ENCODE measurements at regions not wholly inside any gene's neighbourhood (a gene's known extent, or its start where the extent isn't known, plus 50 kb on each side); places are given as distances from the start of the nearest gene placed in this dataset.

DNA sequence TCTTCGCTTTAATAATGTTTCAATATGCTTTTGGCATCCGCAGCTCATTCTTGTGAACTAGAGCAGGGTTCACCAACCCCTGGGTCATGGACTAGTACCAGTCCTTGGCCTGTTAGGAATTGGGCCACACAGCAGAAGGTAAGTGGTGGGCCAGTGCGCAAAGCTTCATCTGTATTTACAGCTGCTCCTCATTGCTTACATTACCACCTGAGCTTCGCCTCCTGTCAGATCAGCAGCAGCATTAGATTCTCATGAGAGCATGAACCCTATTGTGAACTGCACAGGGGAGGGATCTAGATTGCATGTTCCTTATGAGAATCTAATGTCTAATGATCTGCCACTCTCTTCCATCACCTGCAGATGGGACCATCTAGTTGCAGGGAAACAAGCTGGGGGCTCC lies 75.5 kb upstream of the GGTLC1 start:
- Histone ChIP-seq H3K9ac (ENCODE audit: insufficient read depth, low read length) (no peak overlapping the region), H3K36me3 (ENCODE audit: control insufficient read depth, insufficient read depth, low read length) (no peaks in the 10 kb centered on the region)

DNA sequence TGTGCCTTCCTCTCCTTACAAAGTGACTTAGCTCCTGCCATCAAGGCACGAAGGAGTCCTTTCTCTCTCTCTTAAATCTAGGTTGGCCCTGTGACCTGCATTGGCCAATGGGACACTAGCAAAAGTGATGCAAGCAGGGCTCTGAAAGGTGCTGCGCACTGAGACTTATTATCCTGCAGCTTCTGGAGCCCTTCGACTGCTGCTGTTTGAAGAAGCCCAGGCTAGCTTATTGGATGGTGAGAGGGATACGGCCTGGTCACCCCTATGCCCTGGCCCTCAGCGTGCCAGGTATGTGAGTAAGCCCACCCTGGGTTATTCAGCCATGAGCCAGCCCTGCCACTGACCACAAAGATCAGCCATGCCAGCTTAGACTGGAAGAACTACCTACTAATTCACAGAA lies 74.5 kb upstream of the GGTLC1 start:
- no peak for TF ChIP-seq EZH2 (IDR thresholded peaks at IDR 0.05; ENCODE audit: low read length, missing control alignments)
- TF ChIP-seq, protein P1, sequence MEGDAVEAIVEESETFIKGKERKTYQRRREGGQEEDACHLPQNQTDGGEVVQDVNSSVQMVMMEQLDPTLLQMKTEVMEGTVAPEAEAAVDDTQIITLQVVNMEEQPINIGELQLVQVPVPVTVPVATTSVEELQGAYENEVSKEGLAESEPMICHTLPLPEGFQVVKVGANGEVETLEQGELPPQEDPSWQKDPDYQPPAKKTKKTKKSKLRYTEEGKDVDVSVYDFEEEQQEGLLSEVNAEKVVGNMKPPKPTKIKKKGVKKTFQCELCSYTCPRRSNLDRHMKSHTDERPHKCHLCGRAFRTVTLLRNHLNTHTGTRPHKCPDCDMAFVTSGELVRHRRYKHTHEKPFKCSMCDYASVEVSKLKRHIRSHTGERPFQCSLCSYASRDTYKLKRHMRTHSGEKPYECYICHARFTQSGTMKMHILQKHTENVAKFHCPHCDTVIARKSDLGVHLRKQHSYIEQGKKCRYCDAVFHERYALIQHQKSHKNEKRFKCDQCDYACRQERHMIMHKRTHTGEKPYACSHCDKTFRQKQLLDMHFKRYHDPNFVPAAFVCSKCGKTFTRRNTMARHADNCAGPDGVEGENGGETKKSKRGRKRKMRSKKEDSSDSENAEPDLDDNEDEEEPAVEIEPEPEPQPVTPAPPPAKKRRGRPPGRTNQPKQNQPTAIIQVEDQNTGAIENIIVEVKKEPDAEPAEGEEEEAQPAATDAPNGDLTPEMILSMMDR (conservative IDR thresholded peaks at IDR 0.05 in 1 of 2, IDR thresholded peaks at IDR 0.05 in 1 of 2; ENCODE audit: low read depth in 1 of 2, low read length in 2 of 2): no peak
- Histone ChIP-seq H3K4me3 (replicated peaks in 1 of 4; ENCODE audit: control extremely low read depth in 1 of 4, insufficient read depth in 1 of 4, low read depth in 3 of 4, low read length in 4 of 4) (no peak overlapping the region), H3K36me3 (ENCODE audit: control insufficient read depth, insufficient read depth, low read length) (no peaks in the 10 kb centered on the region)

More for the DNA sequence above, 75.5 kb upstream of the GGTLC1 start:
- H4K20me1 ChIP-seq (ENCODE audit: control insufficient read depth, extremely low read depth, insufficient read depth, low read length): no peaks in the 10 kb centered on the region
- H3K9me3 ChIP-seq (ENCODE audit: control insufficient read depth, insufficient read depth, low read depth, low read length): no peaks in the 10 kb centered on the region
- TF ChIP-seq, protein P1 (conservative IDR thresholded peaks at IDR 0.05 in 1 of 2, IDR thresholded peaks at IDR 0.05 in 1 of 2; ENCODE audit: low read depth in 1 of 2, low read length in 2 of 2): no peak
- no peak for TF ChIP-seq EZH2 (IDR thresholded peaks at IDR 0.05; ENCODE audit: low read length, missing control alignments)
- H3K4me1 ChIP-seq (ENCODE audit: control insufficient read depth, extremely low read depth, insufficient read depth, low read length): no peaks in the 10 kb centered on the region
- H3K27ac ChIP-seq (ENCODE audit: insufficient read depth, low read length): no peak overlapping the region
- no peak overlapping the region for H3K4me3 ChIP-seq (replicated peaks in 1 of 4; ENCODE audit: control extremely low read depth in 1 of 4, insufficient read depth in 1 of 4, low read depth in 3 of 4, low read length in 4 of 4)
- DNase-seq (ENCODE audit: low read depth in 2 of 2): no peak
- no peaks in the 10 kb centered on the region for H3K27me3 ChIP-seq (ENCODE audit: control insufficient read depth, insufficient read depth, low read length)
- H3K4me2 ChIP-seq (ENCODE audit: extremely low read depth, insufficient read depth, low read length): no peak overlapping the region
- no peaks in the 10 kb centered on the region for H3K79me2 ChIP-seq (ENCODE audit: control insufficient read depth, insufficient read depth, low read length)
- H2AFZ ChIP-seq (ENCODE audit: low read length): no peak overlapping the region

DNA sequence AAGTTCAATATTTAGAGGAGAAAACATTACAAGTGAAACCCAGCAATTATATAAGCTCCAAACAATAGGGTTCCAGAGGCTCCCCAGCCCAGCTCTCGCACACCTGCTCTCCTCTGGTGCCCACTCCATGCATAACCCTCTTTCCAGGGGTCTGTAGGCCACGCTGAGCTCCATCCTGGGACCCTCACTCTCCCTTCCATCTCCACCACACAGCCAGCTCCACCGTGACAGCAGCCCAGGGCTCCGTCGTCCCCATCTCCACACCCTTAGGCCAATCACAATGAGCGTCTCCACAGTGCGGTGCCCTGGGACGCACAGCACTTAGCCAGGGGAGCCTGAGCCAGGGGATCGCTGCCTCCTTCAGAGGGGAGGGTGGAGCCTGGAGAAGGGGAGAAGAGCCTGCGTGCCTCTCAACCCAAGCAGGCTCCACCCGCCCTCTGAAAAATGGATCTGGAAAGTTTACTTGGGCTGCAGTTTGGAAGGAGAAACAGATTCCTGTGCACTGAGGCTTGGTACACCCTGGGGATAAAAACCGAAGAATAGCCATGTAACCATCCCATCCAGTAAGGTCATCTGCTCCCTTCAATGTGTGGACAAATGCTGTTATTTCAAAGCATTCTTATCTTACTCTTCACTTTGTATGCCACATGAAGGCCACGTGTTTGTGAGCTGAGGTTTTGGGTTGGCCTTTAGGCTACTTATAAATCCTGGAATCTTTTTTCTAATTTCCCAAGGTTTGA lies 72.4 kb upstream of the GGTLC1 start:
- H2AFZ ChIP-seq (ENCODE audit: low read length): no peak overlapping the region

More for the DNA sequence above, 74.5 kb upstream of the GGTLC1 start:
- Histone ChIP-seq H3K9me3 (ENCODE audit: control insufficient read depth, insufficient read depth, low read depth, low read length) (no peaks in the 10 kb centered on the region), H3K9ac (ENCODE audit: insufficient read depth, low read length) (no peak overlapping the region), H3K4me2 (ENCODE audit: extremely low read depth, insufficient read depth, low read length) (no peak overlapping the region), H4K20me1 (ENCODE audit: control insufficient read depth, extremely low read depth, insufficient read depth, low read length) (no peaks in the 10 kb centered on the region), H3K79me2 (ENCODE audit: control insufficient read depth, insufficient read depth, low read length) (no peaks in the 10 kb centered on the region), H3K27ac (ENCODE audit: insufficient read depth, low read length) (no peak overlapping the region), H3K4me1 (ENCODE audit: control insufficient read depth, extremely low read depth, insufficient read depth, low read length) (no peaks in the 10 kb centered on the region), H2AFZ (ENCODE audit: low read length) (no peak overlapping the region), H3K27me3 (ENCODE audit: control insufficient read depth, insufficient read depth, low read length) (no peaks in the 10 kb centered on the region)
- DNase-seq (ENCODE audit: low read depth in 2 of 2): no peak

More for the DNA sequence above, 72.4 kb upstream of the GGTLC1 start:
- Histone ChIP-seq H3K79me2 (ENCODE audit: control insufficient read depth, insufficient read depth, low read length) (no peaks in the 10 kb centered on the region), H3K9ac (ENCODE audit: insufficient read depth, low read length) (no peak overlapping the region), H3K4me2 (ENCODE audit: extremely low read depth, insufficient read depth, low read length) (no peak overlapping the region), H3K4me3 (replicated peaks in 1 of 4; ENCODE audit: control extremely low read depth in 1 of 4, insufficient read depth in 1 of 4, low read depth in 3 of 4, low read length in 4 of 4) (no peak overlapping the region), H3K27ac (ENCODE audit: insufficient read depth, low read length) (no peak overlapping the region), H4K20me1 (ENCODE audit: control insufficient read depth, extremely low read depth, insufficient read depth, low read length) (no peaks in the 10 kb centered on the region), H3K4me1 (ENCODE audit: control insufficient read depth, extremely low read depth, insufficient read depth, low read length) (no peaks in the 10 kb centered on the region), H3K36me3 (ENCODE audit: control insufficient read depth, insufficient read depth, low read length) (no peaks in the 10 kb centered on the region), H3K27me3 (ENCODE audit: control insufficient read depth, insufficient read depth, low read length) (no peaks in the 10 kb centered on the region), H3K9me3 (ENCODE audit: control insufficient read depth, insufficient read depth, low read depth, low read length) (no peaks in the 10 kb centered on the region)
- no peak for DNase-seq (ENCODE audit: low read depth in 2 of 2)
- no peak for TF ChIP-seq EZH2 (IDR thresholded peaks at IDR 0.05; ENCODE audit: low read length, missing control alignments)
- TF ChIP-seq, protein P1 (conservative IDR thresholded peaks at IDR 0.05 in 1 of 2, IDR thresholded peaks at IDR 0.05 in 1 of 2; ENCODE audit: low read depth in 1 of 2, low read length in 2 of 2): no peak
